H1 (cell line): ENCODE measurements at regions not wholly inside any gene's neighbourhood (a gene's known extent, or its start where the extent isn't known, plus 50 kb on each side); places are given as distances from the start of the nearest gene placed in this dataset.

Source experiments
- CTCF ChIA-PET: fragments of 300-600 bp; sonication (Branson Sonifier 250); formaldehyde crosslinking; loops from one replicate; lab custom pipeline; 2021; ENCODE audit not compliant: partially characterized antibody; lab: Charles Lee
- POLR2A ChIA-PET: fragments of 300-600 bp; sonication (Branson Sonifier 250); formaldehyde crosslinking; loops from one replicate; lab custom pipeline; 2021; ENCODE audit warnings: inconsistent platforms; ENCODE audit not compliant: partially characterized antibody; lab: Charles Lee
- DNase-seq, 2 experiments: peaks; one replicate each; pipeline versions ENCODE4 v3.0.0 to v3.0.0-alpha.2; 2010 to 2022; ENCODE audit warnings: low spot score in 2 of 2, low read depth in 1 of 2, mixed read lengths in 1 of 2
- FAIRE-seq: peaks from 2 replicates; lab custom pipeline; 2011; peaks lifted over from hg19 to GRCh38; lab: Jason Lieb, UNC
- H2AFZ ChIP-seq: 2 replicates; pipeline ENCODE4 v1.8.1; 2012; ENCODE audit warnings: low read length, inconsistent platforms
- H2AK5ac ChIP-seq: 2 replicates; pipeline ENCODE4 v1.6.1; 2013; ENCODE audit warnings: low read depth, low read length
- H2BK120ac ChIP-seq: replicated peaks from 2 replicates; pipeline ENCODE3; 2013; ENCODE audit warnings: low read depth, low read length, inconsistent platforms
- H2BK12ac ChIP-seq: 2 replicates; pipeline ENCODE4 v1.6.1; 2013; ENCODE audit warnings: low read depth, low read length
- H2BK15ac ChIP-seq: 2 replicates; pipeline ENCODE4 v1.6.1; 2013; ENCODE audit warnings: low read length
- H2BK20ac ChIP-seq: 2 replicates; pipeline ENCODE4 v1.6.1; 2013; ENCODE audit warnings: low read length
- H2BK5ac ChIP-seq: 2 replicates; pipeline ENCODE4 v1.6.1; 2013; ENCODE audit warnings: low read depth, low read length
- H3K14ac ChIP-seq: 2 replicates; pipeline ENCODE4 v1.6.1; 2013; ENCODE audit warnings: inconsistent platforms; ENCODE audit not compliant: insufficient read length
- H3K18ac ChIP-seq: 2 replicates; pipeline ENCODE4 v1.6.1; 2013; ENCODE audit warnings: low read length; ENCODE audit errors: extremely low read depth
- H3K23ac ChIP-seq: 2 replicates; pipeline ENCODE4 v1.6.1; 2013; ENCODE audit warnings: inconsistent platforms; ENCODE audit not compliant: insufficient read length
- H3K23me2 ChIP-seq: 2 replicates; pipeline ENCODE4 v1.6.1; 2013; ENCODE audit warnings: low read depth, low read length
- H3K27ac ChIP-seq: 2 replicates; pipeline ENCODE4 v1.6.1; 2011; ENCODE audit warnings: low read depth, low read length, inconsistent platforms
- H3K27me3 ChIP-seq, 4 experiments: replicated peaks in 1 of 4; 1 replicate in 1 of 4; 2 replicates in 3 of 4; pipeline versions ENCODE4 v1.6.1 to v1.8.1; 2011 to 2013; ENCODE audit warnings: low read length in 3 of 4, mild to moderate bottlenecking in 3 of 4, inconsistent platforms in 2 of 4, mixed read lengths in 2 of 4, moderate library complexity in 1 of 4; ENCODE audit not compliant: control insufficient read depth in 3 of 4, insufficient read depth in 3 of 4; ENCODE audit errors: extremely low read depth in 1 of 4
- H3K36me3 ChIP-seq, 4 experiments: 2 replicates each; pipeline versions ENCODE4 v1.6.1 to v1.8.1; 2011 to 2013; ENCODE audit warnings: mild to moderate bottlenecking in 4 of 4, low read length in 3 of 4, moderate library complexity in 2 of 4, control low read depth in 1 of 4, inconsistent platforms in 1 of 4; ENCODE audit not compliant: insufficient read depth in 4 of 4, control insufficient read depth in 2 of 4
- H3K4ac ChIP-seq: replicated peaks from 2 replicates; pipeline ENCODE3; 2013; ENCODE audit warnings: low read length, low read depth, mixed read lengths, inconsistent platforms; ENCODE audit not compliant: insufficient read length
- H3K4me1 ChIP-seq, 4 experiments: replicated peaks in 1 of 4; 1 replicate in 1 of 4; 2 replicates in 3 of 4; pipeline versions ENCODE4 v1.6.1 to v1.8.1; 2011 to 2013; ENCODE audit warnings: low read length in 3 of 4, inconsistent platforms in 2 of 4, mixed read lengths in 1 of 4; ENCODE audit not compliant: insufficient read depth in 4 of 4, control insufficient read depth in 3 of 4
- H3K4me2 ChIP-seq, 2 experiments: 2 replicates each; pipeline versions ENCODE4 v1.6.1 to v1.8.1; 2011 to 2013; ENCODE audit warnings: low read depth in 2 of 2, low read length in 2 of 2, control low read depth in 1 of 2, inconsistent platforms in 1 of 2, mild to moderate bottlenecking in 1 of 2; ENCODE audit not compliant: insufficient read depth in 1 of 2
- H3K4me3 ChIP-seq, 4 experiments: fragments of 200-600, 300-600 bp in 1 of 4; sonication (generic), shearing (Covaris generic), sonication (Bioruptor Twin) in 1 of 4; 2 replicates each; pipeline versions ENCODE4 v1.5.1 to v1.8.1; 2011 to 2016; ENCODE audit warnings: low read length in 4 of 4, low read depth in 3 of 4, control low read depth in 2 of 4, inconsistent platforms in 2 of 4, mild to moderate bottlenecking in 2 of 4, mixed read lengths in 1 of 4, moderate library complexity in 1 of 4; ENCODE audit not compliant: insufficient read depth in 2 of 4; ENCODE audit errors: extremely low read depth in 1 of 4
- H3K56ac ChIP-seq: replicated peaks from 2 replicates; pipeline ENCODE3; 2013; ENCODE audit warnings: low read depth, mild to moderate bottlenecking, mixed read lengths, low read length, inconsistent platforms; ENCODE audit not compliant: insufficient read length
- H3K79me1 ChIP-seq: 2 replicates; pipeline ENCODE4 v1.6.1; 2013; ENCODE audit warnings: low read depth, low read length, control low read depth
- H3K79me2 ChIP-seq, 2 experiments: 2 replicates each; pipeline versions ENCODE4 v1.6.1 to v1.8.1; 2012 to 2013; ENCODE audit warnings: low read length in 2 of 2, mild to moderate bottlenecking in 2 of 2, inconsistent platforms in 1 of 2; ENCODE audit not compliant: insufficient read depth in 2 of 2, control insufficient read depth in 1 of 2
- H3K9ac ChIP-seq, 4 experiments: replicated peaks in 1 of 4; 1 replicate in 1 of 4; 2 replicates in 3 of 4; pipeline versions ENCODE4 v1.6.1 to v1.8.1; 2011 to 2013; ENCODE audit warnings: low read depth in 3 of 4, low read length in 3 of 4, control low read depth in 2 of 4, mild to moderate bottlenecking in 2 of 4, moderate library complexity in 2 of 4, inconsistent platforms in 1 of 4; ENCODE audit errors: extremely low read depth in 1 of 4
- H3K9me3 ChIP-seq, 2 experiments: 2 replicates each; pipeline versions ENCODE4 v1.6.1 to v1.8.1; 2012 to 2013; ENCODE audit warnings: mild to moderate bottlenecking in 2 of 2, moderate library complexity in 2 of 2, control low read depth in 1 of 2, inconsistent platforms in 1 of 2, low read depth in 1 of 2, low read length in 1 of 2, mixed read lengths in 1 of 2; ENCODE audit not compliant: insufficient read depth in 2 of 2
- H4K20me1 ChIP-seq, 2 experiments: replicated peaks in 1 of 2; 2 replicates each; pipeline versions ENCODE3 to v1.8.1; 2011 to 2013; ENCODE audit warnings: inconsistent platforms in 2 of 2, low read length in 2 of 2, mild to moderate bottlenecking in 1 of 2; ENCODE audit not compliant: insufficient read depth in 2 of 2, control insufficient read depth in 1 of 2
- H4K5ac ChIP-seq: 2 replicates; pipeline ENCODE4 v1.6.1; 2013; ENCODE audit warnings: low read length, low read depth, mixed read lengths, inconsistent platforms; ENCODE audit not compliant: insufficient read length
- H4K8ac ChIP-seq: 2 replicates; pipeline ENCODE4 v1.8.0; 2013; ENCODE audit warnings: mild to moderate bottlenecking, moderate library complexity, low read length, inconsistent platforms; ENCODE audit not compliant: insufficient read depth; ENCODE audit errors: extremely low read depth
- H4K91ac ChIP-seq: replicated peaks from 2 replicates; pipeline ENCODE3; 2013; ENCODE audit warnings: low read length, mixed read lengths, inconsistent platforms; ENCODE audit not compliant: insufficient read length
- WGBS, 2 experiments: shearing (Covaris generic) in 1 of 2; methylation state at CpG; one replicate each; pipeline versions ENCODE4 v1.1.6 to v1.1.7; 2013 to 2015; ENCODE audit warnings: low lambda C conversion rate in 2 of 2, mixed read lengths in 2 of 2, inconsistent platforms in 1 of 2, low coverage in 1 of 2, missing lambda C conversion rate in 1 of 2; ENCODE audit not compliant: insufficient replicate concordance in 2 of 2, insufficient coverage in 1 of 2, insufficient read length in 1 of 2; ENCODE audit errors: extremely low coverage in 1 of 2, missing lambda C conversion rate in 1 of 2; 5-methylcytosine and 5-hydroxymethylcytosine counted together

GRCh38 chr17:12549499-12550041 lies 116.1 kb upstream of the MYOCD start:
- Histone ChIP-seq H2BK120ac (no peak overlapping the region), H4K8ac (no peak overlapping the region), H2BK15ac (no peak overlapping the region), H2AK5ac (no peak overlapping the region), H3K4me3 (no peak overlapping the region), H3K9ac (no peak overlapping the region), H2BK5ac (no peak overlapping the region), H2BK20ac (no peak overlapping the region), H3K79me2 (no peaks in the 10 kb centered on the region), H3K36me3 (no peaks in the 10 kb centered on the region), H3K23ac (no peak overlapping the region), H4K20me1 (no peaks in the 10 kb centered on the region), H4K5ac (no peak overlapping the region), H3K4me2 (no peak overlapping the region), H3K27ac (no peak overlapping the region), H3K9me3 (no peaks in the 10 kb centered on the region), H3K23me2 (no peaks in the 10 kb centered on the region), H3K56ac (no peak overlapping the region), H4K91ac (no peak overlapping the region), H3K4ac (no peak overlapping the region), H3K4me1 (no peaks in the 10 kb centered on the region), H2AFZ (no peak overlapping the region), H3K14ac (no peak overlapping the region), H2BK12ac (no peak overlapping the region), H3K18ac (no peak overlapping the region), H3K27me3 (no peaks in the 10 kb centered on the region), H3K79me1 (no peaks in the 10 kb centered on the region)
- DNase-seq (no peak), FAIRE-seq (no peak)
- ChIA-PET CTCF (interaction anchor here (1.0 to 1.8 kb wide), 4 partner anchors 13 to 294 kb away, joined by 3 to 6 read pairs (median 4); no protein-coding TSS in a partner anchor), POLR2A (no interaction called here)
- 85% methylated on average over 14 of the region's 14 CpGs; no CpG with 5 or more reads in 1 of the 2 experiments for WGBS, 2 experiments
